K562 (cell line): ENCODE measurements at regions not wholly inside any gene's neighbourhood (a gene's known extent, or its start where the extent isn't known, plus 50 kb on each side); places are given as distances from the start of the nearest gene placed in this dataset.

Experiments used
- ATAC-seq: fragments of 200-7000 bp; cut with Tn5 transposase; 3 replicates; pipeline ENCODE4 v1.9.1; 2020; ENCODE audit warnings: moderate library complexity
- BruUV-seq: library from RNA; stranded (reverse); fragments of 400-500 nt; replicated peaks from 2 replicates; lab custom pipeline; 2021; lab: Mats Ljungman, UMichigan
- CTCF ChIA-PET: fragments of 300-600 bp; formaldehyde crosslinking; extraction: SDS; loops from one replicate; lab custom pipeline; 2021; ENCODE audit warnings: low intra/inter-chr PET ratio; lab: Yijun Ruan, JAX
- POLR2A ChIA-PET: fragments of 300-600, 350-650 bp; sonication (Branson Sonifier 250); formaldehyde crosslinking; extraction: SDS; loops from one replicate; lab custom pipeline; 2021; ENCODE audit warnings: antibody characterized with exemption, inconsistent platforms; lab: Yijun Ruan, JAX
- DNase-seq, 4 experiments: peaks; one replicate each; pipeline versions ENCODE4 v3.0.0 to v3.0.0-alpha.2; 2011 to 2018; ENCODE audit warnings: low spot score in 3 of 4, mixed read lengths in 3 of 4; ENCODE audit errors: extremely low read depth in 1 of 4
- FAIRE-seq: peaks from 2 replicates; lab custom pipeline; 2011; peaks lifted over from hg19 to GRCh38; lab: Jason Lieb, UNC
- H2AFZ ChIP-seq: 2 replicates; pipeline ENCODE4 v1.6.0; 2011; ENCODE audit warnings: low read depth, low read length, control low read depth, inconsistent platforms
- H3K27ac ChIP-seq: fragments of 200-600 bp; 3 replicates; pipeline ENCODE4 v1.8.0; 2011; ENCODE audit warnings: low read depth, mild to moderate bottlenecking, control low read depth, inconsistent platforms, low read length, moderate library complexity, mixed read lengths; ENCODE audit errors: extremely low read depth
- H3K27me3 ChIP-seq, 2 experiments: fragments of 300-600 bp in 1 of 2; 2 replicates in 1 of 2; 3 replicates in 1 of 2; pipeline versions ENCODE4 v1.6.0 to v1.8.0; 2011; ENCODE audit warnings: inconsistent platforms in 2 of 2, low read length in 2 of 2, mild to moderate bottlenecking in 1 of 2, mixed read lengths in 1 of 2, moderate library complexity in 1 of 2; ENCODE audit not compliant: control insufficient read depth in 2 of 2, insufficient read depth in 2 of 2
- H3K36me3 ChIP-seq: fragments of 300-600 bp; 3 replicates; pipeline ENCODE4 v1.8.0; 2011; ENCODE audit warnings: mild to moderate bottlenecking, low read length, inconsistent platforms; ENCODE audit not compliant: control insufficient read depth, insufficient read depth
- H3K4me1 ChIP-seq, 2 experiments: fragments of 200-600 bp in 1 of 2; replicated peaks in 1 of 2; 2 replicates in 1 of 2; 3 replicates in 1 of 2; pipeline versions ENCODE4 v1.5.1 to v1.8.0; 2011; ENCODE audit warnings: inconsistent platforms in 2 of 2, low read length in 2 of 2, mild to moderate bottlenecking in 1 of 2, mixed read lengths in 1 of 2, moderate library complexity in 1 of 2; ENCODE audit not compliant: control insufficient read depth in 2 of 2, insufficient read depth in 2 of 2
- H3K4me2 ChIP-seq: 2 replicates; pipeline ENCODE4 v1.6.1; 2011; ENCODE audit warnings: low read length, control low read depth, inconsistent platforms, mixed read lengths; ENCODE audit not compliant: insufficient read depth
- H3K4me3 ChIP-seq: fragments of 200-600 bp; sonication (generic), shearing (Covaris generic); 2 replicates; pipeline ENCODE4 v1.5.1; 2016; ENCODE audit warnings: control low read depth, inconsistent platforms
- H3K79me2 ChIP-seq: fragments of 200-600 bp; 3 replicates; pipeline ENCODE4 v1.8.0; 2011; ENCODE audit warnings: low read length, inconsistent platforms; ENCODE audit not compliant: control insufficient read depth, insufficient read depth
- H3K9ac ChIP-seq, 2 experiments: 2 replicates each; pipeline versions ENCODE4 v1.6.0 to v1.6.1; 2011; ENCODE audit warnings: low read depth in 2 of 2, low read length in 2 of 2, control low read depth in 1 of 2, inconsistent platforms in 1 of 2, mild to moderate bottlenecking in 1 of 2, mixed read lengths in 1 of 2; ENCODE audit not compliant: insufficient read depth in 1 of 2
- H3K9me1 ChIP-seq: one replicate; pipeline ENCODE4 v1.6.0; 2011; ENCODE audit warnings: inconsistent platforms, mild to moderate bottlenecking, low read length, moderate library complexity; ENCODE audit not compliant: control insufficient read depth, insufficient read depth
- H3K9me3 ChIP-seq: replicated peaks from 2 replicates; pipeline ENCODE4 v1.5.1; 2011; ENCODE audit warnings: low read depth, low read length, inconsistent platforms; ENCODE audit not compliant: control insufficient read depth, insufficient read depth
- H4K20me1 ChIP-seq: replicated peaks from 2 replicates; pipeline ENCODE4 v1.6.1; 2011; ENCODE audit warnings: low read length, inconsistent platforms, mixed read lengths; ENCODE audit not compliant: control insufficient read depth, insufficient read depth
- CTCF ChIP-seq, 3 experiments: IDR thresholded peaks in 2 of 3; conservative IDR thresholded peaks in 1 of 3; 2 replicates each; pipeline ENCODE4 v1.5.1; 2011 to 2012; ENCODE audit warnings: low read length in 3 of 3, mild to moderate bottlenecking in 3 of 3, control low read depth in 2 of 3, improper control_type of control experiment in 1 of 3, inconsistent platforms in 1 of 3, low read depth in 1 of 3, mixed read lengths in 1 of 3, moderate library complexity in 1 of 3; ENCODE audit not compliant: insufficient read depth in 2 of 3
- MTF1 ChIP-seq: fragments of 250-450 bp; sonication (Bioruptor Pico); IDR thresholded peaks from 2 replicates; pipeline ENCODE4 v1.9.0; 2021; ENCODE audit warnings: moderate library complexity, mild to moderate bottlenecking, inconsistent platforms, borderline replicate concordance
- WGBS: fragments of 100-300 bp; shearing (Covaris generic); methylation state at CpG from one replicate; pipeline ENCODE4 v1.1.6; 2016; ENCODE audit warnings: low coverage, mixed read lengths; ENCODE audit not compliant: insufficient coverage; ENCODE audit errors: missing lambda C conversion rate; 5-methylcytosine and 5-hydroxymethylcytosine counted together
- in situ Hi-C: fragments of 300-500 bp; cut with MboI; formaldehyde crosslinking; loops from 4 replicates; pipeline ENCODE4 v1.15.0; 2018; ENCODE audit warnings: inconsistent platforms, mixed read lengths
- intact Hi-C: fragments of 100-400 bp; cut with micrococcal nuclease; formaldehyde crosslinking; loops from 2 replicates; pipeline ENCODE4 v1.14.2; 2022

- DNase-seq (peak in 1 of 4 experiments; percentile 25), ATAC-seq (peak; percentile 43; the same call in 1 of the 3 replicates), FAIRE-seq (no peak)
- BruUV-seq = no TSS peak
- Histone ChIP-seq H3K9ac (no peak overlapping the region), H3K36me3 (no peaks in the 10 kb centered on the region), H3K4me3 (no peak overlapping the region), H3K9me3 (no peaks in the 10 kb centered on the region), H3K79me2 (no peaks in the 10 kb centered on the region), H3K4me1 (no peaks in the 10 kb centered on the region), H2AFZ (no peak overlapping the region), H3K4me2 (no peak overlapping the region), H3K27me3 (peaks cover 0 to 31% of the 10 kb centered on the region in 2 experiments; a peak in 3 of 5 replicates), H3K9me1 (no peaks in the 10 kb centered on the region), H3K27ac (no peak overlapping the region), H4K20me1 (no peaks in the 10 kb centered on the region; the same call in 1 of the 2 replicates)
- POLR2A ChIA-PET = no interaction called here
- 7% methylated on average over 14 of the region's 14 CpGs for WGBS
- CTCF ChIA-PET = no interaction called here
- intact Hi-C loops = no loop called here
- TF ChIP-seq MTF1 (CRISPR knock-in tag) = no peak
- TF ChIP-seq CTCF (IDR thresholded peaks at IDR 0.05 in 2 of 3, conservative IDR thresholded peaks at IDR 0.05 in 1 of 3; ENCODE audit: insufficient read depth in 2 of 3, low read depth in 1 of 3, low read length in 3 of 3) = peak in 2 of 3 experiments; percentile 6 to 10; a peak in 1 of 6 replicates
- in situ Hi-C loops = no loop called here
Observed at GRCh38 chr16:86093801-86094750, 195.1 kb downstream of the IRF8 start.
